CD14-positive monocyte (primary cell): ENCODE measurements at regions not wholly inside any gene's neighbourhood (a gene's known extent, or its start where the extent isn't known, plus 50 kb on each side); places are given as distances from the start of the nearest gene placed in this dataset.

Experiments used
- DNase-seq, 3 donors: peaks; one replicate each; pipeline ENCODE4 v3.0.0-alpha.2; 2011 to 2022
- H2AFZ ChIP-seq: 2 replicates; pipeline ENCODE4 v1.6.0; 2012; ENCODE audit warnings: mild to moderate bottlenecking, low read depth, low read length, inconsistent platforms; ENCODE audit not compliant: insufficient read depth, poor library complexity, severe bottlenecking
- H3K27ac ChIP-seq, 2 donors: 1 replicate in 1 of 2; 2 replicates in 1 of 2; pipeline ENCODE4 v1.5.1; 2012 to 2013; ENCODE audit warnings: low read length in 2 of 2, control low read depth in 1 of 2, inconsistent platforms in 1 of 2, low read depth in 1 of 2, mild to moderate bottlenecking in 1 of 2
- H3K27me3 ChIP-seq, 2 donors: one replicate each; pipeline versions ENCODE4 v1.6.0 to v1.6.1; 2011 to 2013; ENCODE audit warnings: low read length in 2 of 2; ENCODE audit not compliant: control insufficient read depth in 2 of 2, insufficient read depth in 2 of 2
- H3K36me3 ChIP-seq, 2 donors: replicated peaks in 1 of 2; 1 replicate in 1 of 2; 2 replicates in 1 of 2; pipeline versions ENCODE4 v1.5.1 to v1.6.1; 2012 to 2013; ENCODE audit warnings: low read length in 2 of 2, control low read depth in 1 of 2, inconsistent platforms in 1 of 2, mild to moderate bottlenecking in 1 of 2; ENCODE audit not compliant: insufficient read depth in 2 of 2, control insufficient read depth in 1 of 2
- H3K4me1 ChIP-seq, 2 donors: 1 replicate in 1 of 2; 2 replicates in 1 of 2; pipeline versions ENCODE4 v1.5.1 to v1.6.1; 2012 to 2013; ENCODE audit warnings: low read length in 2 of 2, control low read depth in 1 of 2, inconsistent platforms in 1 of 2, mild to moderate bottlenecking in 1 of 2, moderate library complexity in 1 of 2; ENCODE audit not compliant: insufficient read depth in 2 of 2, control insufficient read depth in 1 of 2
- H3K4me2 ChIP-seq: replicated peaks from 2 replicates; pipeline ENCODE3; 2012; ENCODE audit warnings: low read length, moderate library complexity, mild to moderate bottlenecking; ENCODE audit not compliant: poor library complexity, severe bottlenecking; ENCODE audit errors: extremely low read depth
- H3K4me3 ChIP-seq, 3 experiments: fragments of 200-600 bp in 1 of 3; sonication (generic) in 1 of 3; replicated peaks in 1 of 3; 1 replicate in 2 of 3; 2 replicates in 1 of 3; pipeline ENCODE4 v1.5.1; 2011 to 2013; ENCODE audit warnings: low read length in 3 of 3, mild to moderate bottlenecking in 3 of 3, control low read depth in 2 of 3, low read depth in 2 of 3, inconsistent platforms in 1 of 3, moderate library complexity in 1 of 3
- H3K79me2 ChIP-seq: 2 replicates; pipeline ENCODE4 v1.6.0; 2012; ENCODE audit warnings: mild to moderate bottlenecking, control low read depth, inconsistent platforms, low read length, moderate library complexity; ENCODE audit not compliant: insufficient read depth
- H3K9ac ChIP-seq: 2 replicates; pipeline ENCODE4 v1.6.0; 2017; ENCODE audit warnings: low read length, mild to moderate bottlenecking; ENCODE audit not compliant: insufficient read depth, poor library complexity, severe bottlenecking
- H3K9me3 ChIP-seq, 2 donors: replicated peaks in 1 of 2; 1 replicate in 1 of 2; 2 replicates in 1 of 2; pipeline versions ENCODE4 v1.5.1 to v1.6.1; 2012 to 2013; ENCODE audit warnings: low read length in 2 of 2, control low read depth in 1 of 2; ENCODE audit not compliant: control insufficient read depth in 1 of 2, insufficient read depth in 1 of 2
- H4K20me1 ChIP-seq: 2 replicates; pipeline ENCODE4 v1.6.0; 2012; ENCODE audit warnings: mild to moderate bottlenecking, low read length, control low read depth, moderate library complexity; ENCODE audit not compliant: insufficient read depth
- H3K27ac Mint-ChIP-seq, 7 donors: one replicate each; pipeline ENCODE4 v1.8.0; 2020; ENCODE audit warnings: mild to moderate bottlenecking in 7 of 7, mixed read lengths in 7 of 7, moderate library complexity in 6 of 7, inconsistent platforms in 2 of 7
- H3K27me3 Mint-ChIP-seq, 3 donors: one replicate each; pipeline ENCODE4 v1.8.0; 2021 to 2022; ENCODE audit warnings: low read depth in 3 of 3, mild to moderate bottlenecking in 3 of 3, mixed read lengths in 3 of 3, moderate library complexity in 3 of 3, inconsistent platforms in 1 of 3
- H3K36me3 Mint-ChIP-seq, 2 donors: one replicate each; pipeline ENCODE4 v1.8.0; 2020; ENCODE audit warnings: mixed read lengths in 2 of 2, inconsistent platforms in 1 of 2, mild to moderate bottlenecking in 1 of 2
- H3K4me1 Mint-ChIP-seq: one replicate; pipeline ENCODE4 v1.8.0; 2020; ENCODE audit warnings: mild to moderate bottlenecking, mixed read lengths
- H3K4me3 Mint-ChIP-seq, 2 donors: one replicate each; pipeline ENCODE4 v1.8.0; 2020; ENCODE audit warnings: mild to moderate bottlenecking in 2 of 2, mixed read lengths in 2 of 2, moderate library complexity in 1 of 2
- H3K9me3 Mint-ChIP-seq, 7 donors: one replicate each; pipeline ENCODE4 v1.8.0; 2020 to 2022; ENCODE audit warnings: mixed read lengths in 7 of 7, mild to moderate bottlenecking in 6 of 7, moderate library complexity in 6 of 7, inconsistent platforms in 2 of 7
- CTCF ChIP-seq: fragments of 200-600 bp; IDR thresholded peaks from one replicate; pipeline ENCODE4 v1.8.0; 2022; ENCODE audit warnings: antibody characterized with exemption, mild to moderate bottlenecking
- WGBS: methylation state at CpG from one replicate; pipeline ENCODE4 v1.1.5; 2013; ENCODE audit warnings: missing lambda C conversion rate; ENCODE audit not compliant: insufficient coverage; 5-methylcytosine and 5-hydroxymethylcytosine counted together
- intact Hi-C, 2 donors: fragments of 100-400 bp; cut with micrococcal nuclease; formaldehyde crosslinking; loops; one replicate each; pipeline versions ENCODE4 v1.15.0 to v1.15.1; 2023

GRCh38 chr5:61965490-61965889 is 340.5 kb upstream of the KIF2A start:
- Histone ChIP-seq H3K36me3 (no peaks in the 10 kb centered on the region), H3K27me3 (no peaks in the 10 kb centered on the region), H3K4me3 (no peak overlapping the region), H3K79me2 (no peaks in the 10 kb centered on the region), H2AFZ (no peak overlapping the region), H3K27ac (no peak overlapping the region), H3K4me1 (no peaks in the 10 kb centered on the region), H3K4me2 (no peak overlapping the region), H3K9ac (no peak overlapping the region), H3K9me3 (no peaks in the 10 kb centered on the region), H4K20me1 (no peaks in the 10 kb centered on the region)
- H3K36me3 Mint-ChIP-seq: no peaks in the 10 kb centered on the region
- TF ChIP-seq CTCF: no peak
- intact Hi-C loops: no loop called here
- H3K27me3 Mint-ChIP-seq: peaks cover 0 to 4% (median 3%) of the 10 kb centered on the region in 3 donors
- no peak overlapping the region for H3K4me3 Mint-ChIP-seq
- peaks cover 0 to 5% (median under 1%) of the 10 kb centered on the region in 7 donors for H3K9me3 Mint-ChIP-seq
- DNase-seq: no peak
- no peak overlapping the region for H3K27ac Mint-ChIP-seq
- H3K4me1 Mint-ChIP-seq: peaks cover 4% of the 10 kb centered on the region
- no CpG with 5 or more reads among the region's 5 CpGs for WGBS

- no peak for DNase-seq
- TF ChIP-seq CTCF: no peak
- H3K79me2 ChIP-seq: no peaks in the 10 kb centered on the region
- H3K36me3 ChIP-seq: no peaks in the 10 kb centered on the region
- Mint-ChIP-seq H3K27me3 (peaks cover 0 to 4% (median 3%) of the 10 kb centered on the region in 3 donors), H3K4me3 (no peak overlapping the region), H3K27ac (no peak overlapping the region), H3K4me1 (peaks cover 4% of the 10 kb centered on the region), H3K36me3 (no peaks in the 10 kb centered on the region), H3K9me3 (peaks cover 0 to 5% (median 0%) of the 10 kb centered on the region in 7 donors)
- H3K4me1 ChIP-seq: no peaks in the 10 kb centered on the region
- H3K4me2 ChIP-seq: no peak overlapping the region
- H4K20me1 ChIP-seq: no peaks in the 10 kb centered on the region
- no CpG with 5 or more reads among the region's 1 CpG for WGBS
- H3K9ac ChIP-seq: no peak overlapping the region
- no peak overlapping the region for H2AFZ ChIP-seq
- H3K9me3 ChIP-seq: no peaks in the 10 kb centered on the region
- H3K4me3 ChIP-seq: no peak overlapping the region
- H3K27me3 ChIP-seq: no peaks in the 10 kb centered on the region
- no peak overlapping the region for H3K27ac ChIP-seq
- intact Hi-C loops: no loop called here
Observed at GRCh38 chr5:61966296-61966955, 339.6 kb upstream of the KIF2A start.
